Occipital lobe (tissue), 1 donor: ENCODE measurements at regions not wholly inside any gene's neighbourhood (a gene's known extent, or its start where the extent isn't known, plus 50 kb on each side); places are given as distances from the start of the nearest gene placed in this dataset.

ENCODE experiments used
- DNase-seq: peaks from one replicate; lab custom pipeline; 2025; lab: John Stamatoyannopoulos, UW

- no peak for DNase-seq
These were observed 1112.1 kb upstream of the AGA start for GRCh38 chr4:178554352-178554751.

DNA sequence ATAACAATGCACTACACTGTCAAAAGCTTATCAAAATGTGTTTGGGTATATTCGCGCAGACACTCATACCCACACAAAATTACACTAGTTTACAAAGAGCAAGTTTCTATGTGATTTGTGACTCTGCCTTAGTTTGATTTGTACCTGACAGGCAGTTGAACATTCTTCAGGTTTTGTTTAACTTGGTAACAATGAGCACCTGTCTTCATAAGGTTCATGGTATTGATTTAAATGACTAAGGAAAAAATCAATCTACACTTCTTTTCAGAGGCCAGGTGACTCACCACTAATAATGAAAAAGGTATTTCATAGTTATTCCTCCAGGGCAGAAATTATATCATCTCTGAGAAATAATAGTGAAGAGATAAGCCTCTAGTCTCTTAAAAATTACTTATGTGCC, 1114.6 kb upstream of the AGA start:
- no peak for DNase-seq

DNA sequence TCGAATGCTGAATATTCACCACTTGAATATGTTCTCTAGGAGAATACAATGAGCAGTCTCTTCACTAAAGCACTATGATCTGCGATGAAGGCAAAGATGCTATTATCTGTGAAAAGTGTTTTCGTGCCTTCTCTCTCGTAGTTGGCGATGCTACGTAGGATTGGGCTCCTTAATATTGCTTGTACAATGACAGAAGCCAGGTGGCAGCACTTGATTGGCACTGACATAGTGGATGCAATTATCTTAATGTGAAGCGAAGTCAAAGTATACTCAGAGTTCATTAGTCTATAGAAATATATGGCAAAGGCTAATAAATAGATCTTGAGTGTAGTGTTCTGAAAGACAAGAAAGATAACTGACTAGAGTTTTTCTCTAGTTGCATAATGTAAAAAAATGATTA, 1135.7 kb upstream of the AGA start:
- DNase-seq: no peak

DNA sequence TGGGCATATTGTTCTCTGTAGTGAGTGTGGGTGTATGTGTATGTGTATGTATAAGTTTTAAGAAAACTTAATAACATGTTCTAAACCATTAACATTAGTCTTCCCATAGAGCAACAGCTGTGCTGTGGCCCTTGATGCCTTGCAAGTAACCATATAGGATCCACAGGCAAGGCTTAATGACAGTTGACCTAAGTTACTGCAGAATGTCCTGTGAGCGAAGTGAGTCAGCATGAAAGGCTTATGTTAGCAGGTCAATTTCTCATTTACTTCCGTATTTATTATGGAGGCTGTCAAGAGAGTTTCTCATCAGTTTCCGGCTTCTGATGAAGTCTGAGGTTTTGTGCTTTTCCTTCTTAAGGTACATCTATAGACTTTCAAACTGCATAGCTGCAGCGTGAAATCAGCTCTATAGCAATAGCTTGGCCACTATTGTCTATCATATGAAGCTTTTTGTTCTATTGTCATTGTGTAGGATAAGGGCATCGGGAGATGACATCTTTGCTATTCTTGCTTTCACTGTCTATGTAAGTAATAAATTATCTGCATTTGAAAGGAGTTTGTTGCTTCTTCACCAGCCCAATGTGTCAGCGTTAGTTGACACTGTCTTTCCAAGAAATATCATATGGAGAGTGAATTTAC, 1153.4 kb upstream of the AGA start:
- DNase-seq: no peak

DNA sequence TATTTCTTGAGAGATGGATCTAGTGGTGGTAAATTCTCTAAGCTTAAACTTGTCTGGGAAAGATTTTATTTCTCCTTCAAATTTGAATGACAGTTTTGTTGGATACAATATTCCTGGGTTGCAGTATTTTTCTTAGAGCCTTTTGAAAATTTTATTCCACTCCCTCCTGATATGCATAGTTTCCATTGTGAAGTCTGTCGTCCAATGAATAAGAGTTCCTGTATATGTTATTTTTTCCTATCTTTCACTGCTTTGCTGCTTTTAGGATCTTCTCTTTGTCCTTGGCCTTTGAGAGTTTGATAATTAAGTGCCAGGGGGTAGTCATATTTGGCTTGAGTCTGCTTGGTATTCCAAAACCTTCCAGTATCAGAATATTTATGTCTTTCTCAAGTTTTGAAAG, 1156.4 kb upstream of the AGA start:
- DNase-seq: no peak

DNA sequence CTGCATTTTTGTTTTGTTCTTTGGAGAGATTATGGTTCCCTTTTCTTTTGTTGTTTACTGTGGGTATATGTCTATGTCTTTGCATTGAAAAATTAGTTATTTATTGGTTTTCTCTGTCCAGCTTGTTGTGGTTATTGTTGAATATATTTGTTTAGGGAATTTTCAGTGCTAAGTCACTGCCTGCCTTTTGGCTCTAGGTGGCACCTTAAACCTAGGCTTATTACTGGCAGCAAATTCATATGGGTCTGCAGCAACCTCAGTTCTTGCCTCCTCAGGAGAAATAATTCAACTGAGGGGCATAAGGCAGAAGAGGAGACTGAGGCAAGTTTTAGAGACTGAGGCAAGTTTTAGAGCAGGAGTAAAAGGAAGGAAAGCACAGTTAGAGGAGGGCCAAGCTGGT, 1157.3 kb upstream of the AGA start:
- DNase-seq: no peak

GRCh38 chr4:178602833-178603232, 1160.6 kb upstream of the AGA start:
- no peak for DNase-seq

GRCh38 chr4:178611062-178611461, 1168.8 kb upstream of the AGA start:
- DNase-seq: no peak

GRCh38 chr4:178612733-178613132, 1170.5 kb upstream of the AGA start:
- no peak for DNase-seq

DNA sequence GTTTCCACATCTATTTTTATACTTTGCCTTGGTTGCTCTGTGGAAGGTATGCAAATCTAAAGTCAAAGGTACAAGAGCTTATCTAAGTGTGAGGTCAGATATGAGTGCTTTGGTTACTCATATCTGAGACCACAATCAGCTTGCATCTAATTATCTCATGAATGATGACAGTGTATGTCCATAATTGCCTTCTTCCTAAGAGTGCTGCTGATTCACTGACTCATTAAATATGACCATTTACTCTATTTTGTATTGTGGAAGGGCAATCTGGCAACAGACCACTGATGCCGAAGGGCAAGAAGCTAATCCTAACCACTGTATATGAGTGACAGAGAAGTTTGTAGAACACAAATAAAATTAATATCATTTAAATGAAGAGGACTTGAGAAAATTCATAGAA, 1190.2 kb upstream of the AGA start:
- DNase-seq: no peak

DNA sequence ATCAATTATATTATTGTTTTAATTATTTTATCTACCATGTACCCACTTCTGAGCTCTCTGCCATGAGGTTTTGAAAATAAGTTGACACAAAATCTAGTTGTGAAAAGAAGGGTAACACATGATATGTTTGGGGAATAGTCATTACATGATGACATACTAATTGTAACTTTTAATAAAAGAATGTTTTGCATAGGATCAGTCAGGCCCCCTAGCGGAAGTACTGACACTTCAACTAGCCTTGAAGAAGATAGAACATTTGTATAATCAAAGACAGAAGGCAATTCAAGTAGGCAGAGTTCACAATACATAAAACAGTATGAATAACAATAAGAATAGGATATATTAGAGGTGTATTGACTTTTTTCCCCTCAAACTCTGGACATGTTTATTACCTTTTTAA, 1191.0 kb upstream of the AGA start:
- no peak for DNase-seq

DNA sequence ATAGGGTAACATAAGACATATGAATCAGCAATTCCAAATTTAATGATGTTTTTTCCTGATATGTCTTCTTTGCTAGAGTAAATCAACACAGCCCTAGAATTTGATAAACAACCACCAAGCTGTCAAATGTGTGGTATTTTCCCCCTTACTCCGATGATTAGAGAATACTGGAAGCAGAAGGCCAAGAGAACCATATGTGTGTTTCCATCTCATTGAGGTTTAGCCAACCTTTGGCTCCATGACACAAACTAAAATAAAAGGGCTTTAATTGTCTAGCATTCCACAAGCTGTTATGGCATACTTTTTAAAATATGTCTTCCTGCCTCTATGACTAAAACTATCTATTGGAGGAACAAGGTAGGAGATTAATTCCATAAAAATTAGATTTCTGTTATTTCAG, 1222.4 kb upstream of the AGA start:
- DNase-seq: no peak

GRCh38 chr4:178665916-178666315, 1223.7 kb upstream of the AGA start:
- no peak for DNase-seq

DNA sequence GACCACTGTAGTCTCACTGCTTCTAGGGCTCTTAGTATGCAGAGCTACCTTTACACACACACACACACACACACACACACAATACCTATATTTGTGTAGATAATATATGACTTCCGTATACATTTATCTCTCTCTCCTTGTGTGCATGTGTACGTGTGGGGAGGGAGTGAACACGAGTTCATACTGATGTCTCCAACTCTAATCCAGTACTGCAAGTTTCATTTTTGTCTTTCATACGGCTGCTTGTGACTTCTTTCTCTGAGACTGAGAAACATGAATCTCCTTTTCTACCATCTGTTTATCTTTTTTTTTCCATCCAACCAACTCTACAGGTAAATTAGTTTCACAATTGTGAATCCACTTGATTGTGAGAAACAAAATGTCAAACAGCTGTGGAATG, 1229.5 kb upstream of the AGA start:
- DNase-seq: no peak

GRCh38 chr4:178672512-178672911, 1230.3 kb upstream of the AGA start:
- no peak for DNase-seq

DNA sequence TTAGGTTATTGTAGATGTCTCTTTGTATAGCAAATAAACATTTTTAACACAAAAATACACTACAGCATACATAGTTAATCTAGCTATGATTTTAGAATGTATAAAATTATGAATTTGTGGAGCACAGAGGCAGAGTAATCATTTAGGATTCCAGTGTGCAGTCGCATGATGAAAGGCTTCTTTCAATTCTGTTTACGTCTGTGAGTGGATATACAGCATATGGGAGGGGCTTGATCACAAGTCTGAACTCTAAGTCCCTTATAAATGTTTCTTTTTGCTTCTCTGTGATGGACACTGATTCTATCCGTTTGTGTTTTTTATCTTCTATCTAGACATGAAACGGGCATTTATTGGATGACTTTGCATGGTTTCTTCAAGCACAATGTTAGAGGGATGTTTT, 1239.6 kb upstream of the AGA start:
- DNase-seq: no peak

- no peak for DNase-seq
These were observed 1247.7 kb upstream of the AGA start for GRCh38 chr4:178689926-178690325.

DNA sequence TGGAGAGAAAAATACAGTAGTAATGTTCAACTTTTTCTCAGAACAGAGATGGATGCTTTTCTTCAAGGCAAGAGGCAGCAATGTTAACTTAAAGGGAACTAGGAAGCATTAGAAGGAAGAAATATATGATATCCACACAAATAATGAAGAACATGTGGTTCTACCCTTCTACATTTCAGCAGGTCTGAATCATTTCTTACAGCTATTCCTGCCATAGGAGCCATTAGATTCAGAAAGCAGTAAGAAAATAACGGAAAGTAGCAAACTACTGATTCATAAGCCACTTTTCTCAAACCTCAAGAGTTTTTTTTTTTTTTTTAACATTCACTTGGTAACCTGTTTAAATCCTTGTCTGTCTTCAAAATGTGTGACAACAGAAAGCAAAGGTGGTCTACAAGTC, 1251.6 kb upstream of the AGA start:
- no peak for DNase-seq

GRCh38 chr4:178696515-178696914, 1254.3 kb upstream of the AGA start:
- no peak for DNase-seq

DNA sequence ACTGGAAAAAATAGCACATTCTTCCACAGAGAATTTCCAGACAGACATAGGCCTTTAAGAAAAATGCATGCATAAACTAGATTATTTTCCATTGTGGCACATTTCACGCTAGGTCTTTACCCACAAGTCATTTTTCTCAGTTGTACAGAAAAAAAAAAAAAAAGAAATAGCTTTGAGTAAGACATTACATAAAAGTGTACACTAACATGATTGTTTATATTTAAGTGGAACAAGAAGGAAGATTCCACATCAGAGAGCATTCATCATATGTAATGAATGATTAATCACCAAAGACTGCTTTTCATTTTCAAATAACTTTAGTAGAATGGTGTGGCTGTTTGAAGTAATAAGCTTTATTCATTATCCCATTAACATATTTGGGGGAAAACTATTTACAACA, 1270.2 kb upstream of the AGA start:
- no peak for DNase-seq

GRCh38 chr4:178738026-178738425, 1295.8 kb upstream of the AGA start:
- no peak for DNase-seq

- no peak for DNase-seq
These were observed 1303.0 kb upstream of the AGA start for GRCh38 chr4:178745203-178745602.

DNA sequence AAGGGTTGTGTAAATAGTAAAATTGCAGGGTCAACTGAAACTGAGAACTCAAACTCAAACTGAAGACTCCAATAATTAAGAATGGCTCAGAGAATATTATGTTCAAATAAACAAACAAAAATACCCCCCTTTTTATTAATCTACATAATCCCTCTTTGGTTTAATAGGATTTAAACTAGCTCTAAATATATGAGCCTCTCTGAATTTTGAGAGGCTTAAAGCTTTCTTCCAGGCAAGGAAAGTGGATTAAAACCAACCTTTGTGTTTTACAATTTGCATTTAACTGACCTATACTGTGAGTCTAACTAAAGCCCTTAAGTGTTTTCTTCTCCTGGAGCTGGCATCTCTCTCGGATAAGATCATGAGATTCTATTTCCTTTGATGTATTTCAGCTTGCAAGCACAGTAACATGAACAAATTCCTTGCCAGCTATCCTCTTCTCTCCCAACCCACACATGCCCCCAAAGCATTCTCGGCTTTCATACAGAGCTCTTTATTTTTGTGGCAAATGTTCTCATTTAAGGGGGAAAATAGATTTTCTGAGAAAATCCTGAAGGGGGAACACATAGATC, 1310.8 kb upstream of the AGA start:
- DNase-seq: no peak

DNA sequence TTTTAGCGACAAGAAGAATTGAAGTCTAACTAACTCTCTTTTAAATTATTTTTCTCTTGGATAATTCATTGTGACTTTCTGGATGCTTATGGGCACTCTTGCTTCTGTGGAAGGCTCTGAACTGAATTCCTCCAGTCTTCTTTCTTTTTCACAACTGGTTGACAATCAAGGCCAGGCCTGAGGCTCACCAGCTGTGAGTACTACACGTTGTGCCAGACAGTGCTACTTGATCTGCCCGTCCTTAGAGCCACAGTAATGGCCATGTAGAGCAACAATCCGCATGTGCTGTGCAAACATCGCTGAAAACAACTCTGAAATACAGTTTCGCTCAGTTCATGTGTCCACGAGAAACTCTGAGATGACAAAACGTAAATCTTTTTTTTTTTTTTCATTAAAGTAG, 1336.3 kb upstream of the AGA start:
- no peak for DNase-seq
